GM23248 (cell line): ENCODE measurements at regions not wholly inside any gene's neighbourhood (a gene's known extent, or its start where the extent isn't known, plus 50 kb on each side); places are given as distances from the start of the nearest gene placed in this dataset.

Source experiments
- EZH2 ChIP-seq: fragments of 200-600 bp; sonication (generic); IDR thresholded peaks from 2 replicates; pipeline ENCODE4 v1.6.1; 2018; ENCODE audit warnings: antibody characterized with exemption, mild to moderate bottlenecking; ENCODE audit not compliant: insufficient read depth, poor library complexity, severe bottlenecking
- EZH2phosphoT487 ChIP-seq: fragments of 200-600 bp; sonication (generic); IDR thresholded peaks from 2 replicates; pipeline ENCODE4 v1.6.1; 2018; ENCODE audit warnings: antibody characterized with exemption, moderate library complexity, mild to moderate bottlenecking, low read depth; ENCODE audit not compliant: insufficient read depth

DNA sequence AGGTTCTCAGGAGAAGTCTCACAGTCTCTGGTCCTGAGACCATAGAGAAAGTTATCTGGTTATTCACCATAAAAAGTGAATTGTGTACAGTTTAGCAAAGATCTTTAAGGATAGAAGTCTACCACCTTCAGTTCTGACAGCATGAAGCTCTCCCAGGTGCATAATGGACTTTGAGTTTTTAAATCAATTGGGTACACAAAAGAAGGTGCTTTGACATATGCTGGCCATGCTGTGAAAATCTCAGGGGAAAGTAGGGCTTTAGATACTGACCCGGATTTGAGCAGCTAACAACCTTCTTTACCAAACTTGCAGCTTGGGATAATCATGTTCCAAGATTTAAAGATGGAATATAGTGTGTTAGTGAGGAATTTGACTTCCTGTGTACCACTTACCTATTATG, 264.2 kb downstream of the ZSWIM6 start:
- TF ChIP-seq EZH2 (no peak), EZH2phosphoT487 (no peak)
